ENCODE measurements at regions not wholly inside any gene's neighbourhood (a gene's known extent, or its start where the extent isn't known, plus 50 kb on each side); places are given as distances from the start of the nearest gene placed in this dataset.

DNA sequence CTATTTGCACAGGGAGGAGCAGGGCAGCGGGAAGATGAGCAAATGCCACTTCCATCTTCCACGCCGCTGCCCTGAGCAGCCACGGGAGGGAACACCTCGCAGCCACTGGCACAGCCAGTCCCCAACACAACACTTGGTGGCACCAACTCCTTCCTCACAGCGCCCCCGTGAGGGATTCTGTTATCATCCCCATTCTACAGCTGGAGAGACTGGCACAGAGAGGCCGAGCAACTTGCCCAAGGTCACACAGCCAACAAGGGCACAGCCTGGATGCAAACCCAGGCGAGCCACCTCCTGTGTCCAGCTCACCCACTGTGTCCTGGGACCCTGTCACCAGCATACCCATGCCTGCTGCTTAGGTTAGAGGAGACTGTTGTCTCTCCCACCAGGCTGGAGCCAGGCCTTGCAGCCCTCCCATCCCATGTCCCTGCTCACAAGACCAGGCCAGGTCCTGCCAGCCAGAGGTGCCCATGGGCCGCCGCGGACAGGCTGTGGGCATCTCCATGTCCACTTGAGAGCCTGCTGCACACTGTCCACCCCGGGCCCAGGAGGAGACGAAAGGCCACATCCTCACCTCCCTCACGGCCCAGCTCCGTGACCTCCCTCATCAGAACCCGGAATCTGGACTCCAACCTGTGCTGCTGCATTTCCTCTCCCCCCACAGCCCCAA, 57.0 kb downstream of the NCOR2 start:
- DNase-seq (ENCODE audit: insufficient read length, low spot score) (no peak), FAIRE-seq (peak; percentile 43)
- TF ChIP-seq SPI1 (IDR thresholded peaks at IDR 0.05; ENCODE audit: low read depth, low read length) (no peak), POLR2A (IDR thresholded peaks at IDR 0.05; ENCODE audit: low read depth, low read length) (no peak), PAX5 (IDR thresholded peaks at IDR 0.05; ENCODE audit: insufficient read depth, low read length, severe bottlenecking) (no peak), POU2F2 (IDR thresholded peaks at IDR 0.05; ENCODE audit: low read depth, low read length) (no peak), POLR2AphosphoS5 (IDR thresholded peaks at IDR 0.05; ENCODE audit: low read depth, low read length) (no peak), TAF1 (IDR thresholded peaks at IDR 0.05; ENCODE audit: low read depth, low read length) (no peak)

DNA sequence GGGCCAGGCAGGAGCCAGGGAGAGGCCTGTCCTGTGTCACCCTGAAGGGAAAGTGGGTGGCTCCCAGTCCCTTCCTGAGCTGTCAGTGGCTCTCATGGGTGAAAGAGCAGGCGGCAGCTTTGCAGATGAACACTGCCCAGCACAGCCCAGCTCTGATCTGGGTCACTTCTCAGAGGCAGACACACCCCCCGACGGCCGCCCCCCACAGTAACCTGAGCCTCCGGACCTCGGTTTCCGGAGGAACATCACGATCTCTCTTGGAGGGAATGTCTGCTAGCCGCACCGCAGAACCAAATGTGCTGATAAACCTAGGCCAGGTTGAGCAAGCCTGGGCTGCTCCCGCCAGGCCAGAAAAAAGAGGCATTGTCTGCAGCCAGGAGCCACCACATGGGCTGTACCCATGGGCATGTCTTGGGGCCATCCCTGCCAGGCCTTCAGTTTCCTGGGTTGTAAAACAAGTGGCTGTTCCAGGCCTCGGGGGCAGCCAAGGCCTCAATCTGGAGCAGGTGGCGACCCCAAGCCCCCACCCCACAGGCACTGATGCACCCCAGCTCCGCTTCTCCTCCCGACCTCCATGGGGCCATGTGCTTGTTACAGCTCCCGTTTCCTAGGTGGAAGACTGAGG, 57.6 kb downstream of the NCOR2 start:
- DNase-seq (ENCODE audit: insufficient read length, low spot score) (no peak), FAIRE-seq (peak; percentile 85)
- TF ChIP-seq POLR2A (IDR thresholded peaks at IDR 0.05; ENCODE audit: low read depth, low read length) (no peak), TAF1 (IDR thresholded peaks at IDR 0.05; ENCODE audit: low read depth, low read length) (no peak), PAX5 (IDR thresholded peaks at IDR 0.05; ENCODE audit: insufficient read depth, low read length, severe bottlenecking) (no peak), SPI1 (IDR thresholded peaks at IDR 0.05; ENCODE audit: low read depth, low read length) (no peak), POU2F2 (IDR thresholded peaks at IDR 0.05; ENCODE audit: low read depth, low read length) (no peak), POLR2AphosphoS5 (IDR thresholded peaks at IDR 0.05; ENCODE audit: low read depth, low read length) (no peak)

DNA sequence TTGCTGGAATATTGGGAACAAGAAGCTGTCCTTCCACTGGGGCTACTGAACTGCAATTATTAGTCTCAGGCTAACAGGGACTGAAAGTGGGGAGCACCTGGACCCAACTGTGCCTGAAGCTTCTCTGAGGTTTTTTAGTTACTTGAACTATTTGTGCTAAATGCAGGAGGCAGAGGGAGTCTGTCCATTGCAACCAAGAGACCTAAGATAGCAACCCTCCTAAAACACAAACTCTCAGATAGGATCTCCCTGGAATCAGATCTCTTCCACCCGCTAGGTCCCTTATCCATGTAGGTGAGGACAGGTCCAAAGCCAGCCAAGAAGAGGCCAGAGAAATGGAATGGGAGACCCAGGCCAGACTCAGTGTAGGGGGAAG, 58.1 kb downstream of the NCOR2 start:
- no peak for TF ChIP-seq POLR2A (IDR thresholded peaks at IDR 0.05; ENCODE audit: low read depth, low read length)
- no peak for TF ChIP-seq POLR2AphosphoS5 (IDR thresholded peaks at IDR 0.05; ENCODE audit: low read depth, low read length)
- no peak for TF ChIP-seq TAF1 (IDR thresholded peaks at IDR 0.05; ENCODE audit: low read depth, low read length)
- TF ChIP-seq POU2F2 (IDR thresholded peaks at IDR 0.05; ENCODE audit: low read depth, low read length) = no peak
- TF ChIP-seq PAX5 (IDR thresholded peaks at IDR 0.05; ENCODE audit: insufficient read depth, low read length, severe bottlenecking) = no peak
- no peak for TF ChIP-seq SPI1 (IDR thresholded peaks at IDR 0.05; ENCODE audit: low read depth, low read length)
- no peak for DNase-seq (ENCODE audit: insufficient read length, low spot score)
- FAIRE-seq = no peak

DNA sequence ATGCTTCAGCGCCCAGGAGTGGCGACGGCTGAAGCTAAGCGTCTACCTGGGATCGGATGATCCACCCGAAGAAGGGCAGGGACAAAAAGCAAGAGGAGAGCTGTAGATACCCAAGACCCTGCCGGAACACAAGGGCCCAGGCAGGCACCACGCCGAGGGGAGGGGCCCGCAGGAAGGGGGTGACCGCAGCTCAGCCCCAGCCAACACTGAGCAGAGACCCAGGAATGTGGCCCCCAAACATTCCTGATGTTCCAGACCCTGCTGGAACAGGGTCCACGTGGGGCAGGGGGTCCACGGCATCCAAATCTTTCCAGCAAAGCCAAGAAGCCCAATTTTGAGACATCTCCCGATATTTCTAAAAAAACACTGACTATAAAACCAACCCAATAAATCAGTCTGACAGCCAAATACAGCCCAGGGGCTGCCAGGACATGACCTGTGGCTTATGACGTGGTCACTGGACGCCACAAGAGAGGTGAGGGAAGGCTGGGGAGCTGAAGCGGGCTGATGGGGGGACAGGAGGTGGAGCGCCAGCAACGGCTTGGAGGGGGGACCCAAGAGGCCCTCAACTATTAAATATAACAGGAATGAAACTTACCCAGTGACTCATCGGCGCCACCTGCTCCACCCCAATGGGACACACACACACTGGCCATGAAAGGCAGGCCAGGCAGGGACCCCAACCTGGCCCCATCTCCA, 58.9 kb downstream of the NCOR2 start:
- DNase-seq (ENCODE audit: insufficient read length, low spot score) (peak; percentile 76), FAIRE-seq (peak; percentile 78)
- TF ChIP-seq POU2F2 (IDR thresholded peaks at IDR 0.05; ENCODE audit: low read depth, low read length) = 0 out of 2 replicates have a peak, but pooled peaks have one; percentile 28
- TF ChIP-seq TAF1 (IDR thresholded peaks at IDR 0.05; ENCODE audit: low read depth, low read length) = no peak

DNA sequence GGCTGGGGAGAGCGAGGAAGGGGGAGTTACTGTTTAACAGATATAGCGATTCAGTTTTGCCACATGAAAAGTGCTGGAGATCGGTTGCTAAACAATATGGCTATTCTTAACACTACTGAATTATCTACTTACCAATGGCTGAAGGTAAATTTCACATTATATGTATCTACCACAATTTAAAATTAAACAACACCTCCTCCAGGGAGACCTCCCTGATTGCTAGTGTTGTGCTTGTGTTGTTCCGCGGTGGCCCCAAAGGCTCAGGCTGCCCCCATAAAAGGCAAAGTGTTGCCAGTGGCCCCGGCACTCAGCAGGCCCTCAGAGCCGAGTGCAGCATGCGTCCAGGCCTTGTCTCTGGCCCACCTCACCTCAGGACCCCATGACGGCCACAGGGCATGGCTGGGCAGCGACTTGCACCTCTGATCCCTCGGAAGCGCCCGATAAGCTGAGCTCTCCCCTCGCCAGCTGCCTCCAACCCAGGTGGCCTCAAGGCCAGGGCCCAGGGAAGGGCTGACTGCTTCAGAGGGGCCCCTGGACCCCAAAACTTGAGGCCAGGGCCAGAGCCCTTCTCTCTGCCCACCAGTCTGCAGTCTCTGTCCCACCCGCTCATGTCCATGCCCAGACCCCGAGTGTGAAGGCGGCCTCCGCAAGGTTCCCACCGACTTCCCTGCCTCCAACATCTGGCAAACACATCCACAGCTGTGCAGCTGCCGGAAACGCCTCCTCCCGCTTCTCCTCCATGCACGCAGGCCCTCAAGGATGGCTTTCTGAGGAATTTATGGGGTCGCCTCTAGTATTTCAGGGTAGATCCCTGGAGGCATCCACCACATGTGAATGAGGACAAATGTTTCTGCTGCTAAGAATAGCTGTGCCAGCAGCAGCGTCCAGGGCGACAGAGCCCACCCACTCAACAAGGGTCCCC, 60.0 kb downstream of the NCOR2 start:
- FAIRE-seq = peak; percentile 43
- no peak for TF ChIP-seq TAF1 (IDR thresholded peaks at IDR 0.05; ENCODE audit: low read depth, low read length)
- TF ChIP-seq PAX5 (IDR thresholded peaks at IDR 0.05; ENCODE audit: insufficient read depth, low read length, severe bottlenecking) = no peak
- no peak for TF ChIP-seq POLR2AphosphoS5 (IDR thresholded peaks at IDR 0.05; ENCODE audit: low read depth, low read length)
- no peak for TF ChIP-seq POLR2A (IDR thresholded peaks at IDR 0.05; ENCODE audit: low read depth, low read length)
- no peak for TF ChIP-seq POU2F2 (IDR thresholded peaks at IDR 0.05; ENCODE audit: low read depth, low read length)
- no peak for TF ChIP-seq SPI1 (IDR thresholded peaks at IDR 0.05; ENCODE audit: low read depth, low read length)
- DNase-seq (ENCODE audit: insufficient read length, low spot score) = no peak

DNA sequence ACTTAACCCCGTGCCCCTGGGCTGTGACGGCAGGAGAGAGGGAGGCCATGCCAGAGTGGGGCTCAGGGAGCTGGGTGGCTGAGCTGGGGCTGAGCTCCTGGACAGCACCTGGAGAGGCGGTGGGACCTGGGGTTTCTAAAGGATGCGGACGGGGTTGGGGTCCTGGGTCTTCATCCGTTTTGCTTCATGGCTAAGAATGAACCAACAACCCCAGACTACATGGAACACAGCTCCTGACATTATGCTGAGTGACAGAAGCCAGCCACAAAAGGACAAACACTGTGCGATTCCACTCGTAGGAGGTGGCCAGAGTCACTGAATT, 60.6 kb downstream of the NCOR2 start:
- DNase-seq (ENCODE audit: insufficient read length, low spot score) = no peak
- peak; percentile 71 for FAIRE-seq
- TF ChIP-seq TAF1 (IDR thresholded peaks at IDR 0.05; ENCODE audit: low read depth, low read length) (no peak), POLR2AphosphoS5 (IDR thresholded peaks at IDR 0.05; ENCODE audit: low read depth, low read length) (no peak), POU2F2 (IDR thresholded peaks at IDR 0.05; ENCODE audit: low read depth, low read length) (no peak), PAX5 (IDR thresholded peaks at IDR 0.05; ENCODE audit: insufficient read depth, low read length, severe bottlenecking) (no peak)

DNA sequence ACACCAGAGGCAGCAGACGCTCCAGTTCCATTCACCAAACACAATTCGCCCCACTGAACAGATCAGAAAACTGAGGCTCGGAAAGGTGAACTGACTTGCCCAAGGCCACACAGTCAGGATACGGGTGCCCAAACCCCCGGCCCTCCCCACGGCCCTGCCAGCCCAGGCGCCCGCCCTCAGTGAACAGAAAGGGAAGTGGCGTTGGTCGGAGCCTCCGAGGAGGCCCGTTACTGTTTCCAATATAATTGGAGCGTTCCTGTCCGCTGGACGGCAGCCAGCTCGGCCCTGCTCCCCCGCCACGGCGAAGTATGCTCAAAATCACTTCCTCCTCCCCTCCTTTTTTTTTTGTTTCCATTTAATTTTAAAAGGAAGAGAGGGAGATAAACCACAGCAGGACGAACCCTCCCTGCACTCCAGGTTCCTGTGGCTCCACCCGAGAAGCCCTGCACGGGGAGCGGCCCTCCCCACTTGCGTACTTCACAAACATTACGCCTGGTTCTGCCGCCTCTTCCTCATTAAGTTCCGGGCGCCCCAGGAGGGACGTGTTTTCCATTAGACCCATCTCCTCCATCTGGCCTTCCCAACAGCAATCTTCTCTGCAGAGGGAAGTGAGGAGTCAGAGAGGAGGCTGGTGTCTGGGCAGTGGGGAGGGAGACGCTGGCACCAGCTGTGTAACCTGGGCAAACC, 61.1 kb downstream of the NCOR2 start:
- DNase-seq (ENCODE audit: insufficient read length, low spot score) = no peak
- peak; percentile 53 for TF ChIP-seq SPI1 (IDR thresholded peaks at IDR 0.05; ENCODE audit: low read depth, low read length)
- no peak for TF ChIP-seq POLR2A (IDR thresholded peaks at IDR 0.05; ENCODE audit: low read depth, low read length)
- peak; percentile 13 for FAIRE-seq

DNA sequence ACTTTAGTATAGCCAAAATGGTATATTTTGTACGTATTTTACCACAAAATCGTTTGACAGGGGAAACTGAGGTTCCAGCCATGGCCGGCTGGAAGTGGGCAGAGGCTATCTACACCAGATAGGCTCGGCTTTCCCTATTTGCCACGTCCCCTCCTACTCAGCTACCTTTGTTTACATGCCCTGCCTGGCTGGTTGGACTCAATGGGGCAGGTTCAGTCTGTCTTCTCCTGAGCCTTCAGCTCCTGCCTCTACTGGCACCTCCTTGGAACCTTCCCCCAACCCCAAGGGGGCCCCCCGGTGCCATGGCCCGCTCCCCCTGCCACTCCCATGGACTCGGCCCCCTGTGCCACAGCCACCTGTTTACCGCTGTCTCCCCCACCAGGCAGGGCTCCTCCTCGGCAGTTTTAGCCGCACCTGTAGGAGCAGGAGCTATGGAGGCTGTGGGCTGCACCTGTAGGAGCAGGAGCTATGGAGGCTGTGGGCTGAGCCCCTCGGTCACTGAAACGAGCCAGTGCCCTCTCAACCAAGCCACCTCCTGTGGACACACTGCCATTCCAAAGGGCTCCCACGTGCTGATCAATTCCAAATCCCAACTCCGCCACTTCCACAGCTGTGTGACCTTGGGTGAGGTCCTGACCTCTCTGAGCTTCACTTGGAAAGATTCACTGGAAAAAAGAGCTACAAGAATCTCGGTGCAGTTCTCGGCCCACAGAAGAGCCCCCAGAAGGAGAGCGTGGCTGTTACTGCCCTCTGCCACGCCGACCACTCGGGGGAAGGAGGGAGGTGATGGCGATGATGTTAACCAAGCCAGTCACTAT, 62.2 kb downstream of the NCOR2 start:
- no peak for DNase-seq (ENCODE audit: insufficient read length, low spot score)
- no peak for FAIRE-seq
- no peak for TF ChIP-seq POU2F2 (IDR thresholded peaks at IDR 0.05; ENCODE audit: low read depth, low read length)

All from GM12891 (cell line).